SK-N-SH treated with all-trans-retinoic acid at 6 μM for 48 hours (cell line): ENCODE measurements at regions not wholly inside any gene's neighbourhood (a gene's known extent, or its start where the extent isn't known, plus 50 kb on each side); places are given as distances from the start of the nearest gene placed in this dataset.

Experiments used
- ARNTL ChIP-seq: fragments of 450-650 bp; formaldehyde crosslinking; IDR thresholded peaks from 2 replicates; pipeline ENCODE4 v1.5.0; 2020; ENCODE audit warnings: low read depth, mild to moderate bottlenecking, moderate library complexity, borderline replicate concordance
- ZNF565 ChIP-seq: fragments of 450-650 bp; formaldehyde crosslinking; conservative IDR thresholded peaks from 2 replicates; pipeline ENCODE4 v1.5.0; 2020; ENCODE audit warnings: low read depth, mild to moderate bottlenecking, moderate library complexity

DNA sequence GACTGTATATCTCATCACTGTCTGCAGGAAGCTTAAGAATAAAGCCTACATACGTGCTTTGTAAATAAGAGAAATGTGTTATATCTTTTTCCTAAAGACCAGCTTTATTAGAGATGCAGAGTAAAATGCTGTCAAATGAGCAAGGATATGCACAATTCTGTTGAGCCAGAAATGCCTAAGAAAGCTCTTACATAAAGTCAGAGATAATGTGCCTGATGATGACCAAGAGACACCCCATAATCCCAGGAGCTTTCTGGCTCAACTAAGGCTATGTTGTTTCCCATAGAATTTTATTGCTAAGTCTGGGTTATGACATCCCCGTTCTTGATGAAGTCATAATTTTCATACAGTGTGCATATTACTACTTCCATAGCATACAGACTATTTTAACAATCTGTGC is 209.9 kb downstream of the GALC start:
- no peak for TF ChIP-seq ZNF565 (CRISPR knock-in tag)
- TF ChIP-seq ARNTL (CRISPR knock-in tag): no peak
